K562 (cell line): ENCODE measurements at regions not wholly inside any gene's neighbourhood (a gene's known extent, or its start where the extent isn't known, plus 50 kb on each side); places are given as distances from the start of the nearest gene placed in this dataset.

Experiments used
- ATAC-seq: fragments of 200-7000 bp; cut with Tn5 transposase; 3 replicates; pipeline ENCODE4 v1.9.1; 2020; ENCODE audit warnings: moderate library complexity
- BruUV-seq: library from RNA; stranded (reverse); fragments of 400-500 nt; replicated peaks from 2 replicates; lab custom pipeline; 2021; lab: Mats Ljungman, UMichigan
- CTCF ChIA-PET: fragments of 300-600 bp; formaldehyde crosslinking; extraction: SDS; loops from one replicate; lab custom pipeline; 2021; ENCODE audit warnings: low intra/inter-chr PET ratio; lab: Yijun Ruan, JAX
- POLR2A ChIA-PET: fragments of 300-600, 350-650 bp; sonication (Branson Sonifier 250); formaldehyde crosslinking; extraction: SDS; loops from one replicate; lab custom pipeline; 2021; ENCODE audit warnings: antibody characterized with exemption, inconsistent platforms; lab: Yijun Ruan, JAX
- DNase-seq, 4 experiments: peaks; one replicate each; pipeline versions ENCODE4 v3.0.0 to v3.0.0-alpha.2; 2011 to 2018; ENCODE audit warnings: low spot score in 3 of 4, mixed read lengths in 3 of 4; ENCODE audit errors: extremely low read depth in 1 of 4
- FAIRE-seq: peaks from 2 replicates; lab custom pipeline; 2011; peaks lifted over from hg19 to GRCh38; lab: Jason Lieb, UNC
- H2AFZ ChIP-seq: 2 replicates; pipeline ENCODE4 v1.6.0; 2011; ENCODE audit warnings: low read depth, low read length, control low read depth, inconsistent platforms
- H3K27ac ChIP-seq: fragments of 200-600 bp; 3 replicates; pipeline ENCODE4 v1.8.0; 2011; ENCODE audit warnings: low read depth, mild to moderate bottlenecking, control low read depth, inconsistent platforms, low read length, moderate library complexity, mixed read lengths; ENCODE audit errors: extremely low read depth
- H3K27me3 ChIP-seq, 2 experiments: fragments of 300-600 bp in 1 of 2; 2 replicates in 1 of 2; 3 replicates in 1 of 2; pipeline versions ENCODE4 v1.6.0 to v1.8.0; 2011; ENCODE audit warnings: inconsistent platforms in 2 of 2, low read length in 2 of 2, mild to moderate bottlenecking in 1 of 2, mixed read lengths in 1 of 2, moderate library complexity in 1 of 2; ENCODE audit not compliant: control insufficient read depth in 2 of 2, insufficient read depth in 2 of 2
- H3K36me3 ChIP-seq: fragments of 300-600 bp; 3 replicates; pipeline ENCODE4 v1.8.0; 2011; ENCODE audit warnings: mild to moderate bottlenecking, low read length, inconsistent platforms; ENCODE audit not compliant: control insufficient read depth, insufficient read depth
- H3K4me1 ChIP-seq, 2 experiments: fragments of 200-600 bp in 1 of 2; replicated peaks in 1 of 2; 2 replicates in 1 of 2; 3 replicates in 1 of 2; pipeline versions ENCODE4 v1.5.1 to v1.8.0; 2011; ENCODE audit warnings: inconsistent platforms in 2 of 2, low read length in 2 of 2, mild to moderate bottlenecking in 1 of 2, mixed read lengths in 1 of 2, moderate library complexity in 1 of 2; ENCODE audit not compliant: control insufficient read depth in 2 of 2, insufficient read depth in 2 of 2
- H3K4me2 ChIP-seq: 2 replicates; pipeline ENCODE4 v1.6.1; 2011; ENCODE audit warnings: low read length, control low read depth, inconsistent platforms, mixed read lengths; ENCODE audit not compliant: insufficient read depth
- H3K4me3 ChIP-seq: fragments of 200-600 bp; sonication (generic), shearing (Covaris generic); 2 replicates; pipeline ENCODE4 v1.5.1; 2016; ENCODE audit warnings: control low read depth, inconsistent platforms
- H3K79me2 ChIP-seq: fragments of 200-600 bp; 3 replicates; pipeline ENCODE4 v1.8.0; 2011; ENCODE audit warnings: low read length, inconsistent platforms; ENCODE audit not compliant: control insufficient read depth, insufficient read depth
- H3K9ac ChIP-seq, 2 experiments: 2 replicates each; pipeline versions ENCODE4 v1.6.0 to v1.6.1; 2011; ENCODE audit warnings: low read depth in 2 of 2, low read length in 2 of 2, control low read depth in 1 of 2, inconsistent platforms in 1 of 2, mild to moderate bottlenecking in 1 of 2, mixed read lengths in 1 of 2; ENCODE audit not compliant: insufficient read depth in 1 of 2
- H3K9me1 ChIP-seq: one replicate; pipeline ENCODE4 v1.6.0; 2011; ENCODE audit warnings: inconsistent platforms, mild to moderate bottlenecking, low read length, moderate library complexity; ENCODE audit not compliant: control insufficient read depth, insufficient read depth
- H3K9me3 ChIP-seq: replicated peaks from 2 replicates; pipeline ENCODE4 v1.5.1; 2011; ENCODE audit warnings: low read depth, low read length, inconsistent platforms; ENCODE audit not compliant: control insufficient read depth, insufficient read depth
- H4K20me1 ChIP-seq: replicated peaks from 2 replicates; pipeline ENCODE4 v1.6.1; 2011; ENCODE audit warnings: low read length, inconsistent platforms, mixed read lengths; ENCODE audit not compliant: control insufficient read depth, insufficient read depth
- BCL6 ChIP-seq: fragments of 250-450 bp; sonication (Bioruptor Pico); IDR thresholded peaks from 2 replicates; pipeline ENCODE4 v1.4.0; 2020
- DDX20 ChIP-seq: fragments of 450-650 bp; IDR thresholded peaks from 2 replicates; pipeline ENCODE4 v1.6.1; 2016; ENCODE audit warnings: missing genetic modification characterization, low read depth, mild to moderate bottlenecking, missing compliant biosample characterization, moderate library complexity
- EP400 ChIP-seq: fragments of 450-650 bp; IDR thresholded peaks from 2 replicates; pipeline ENCODE4 v1.6.1; 2017; ENCODE audit warnings: antibody characterized with exemption, mild to moderate bottlenecking, moderate library complexity
- ETV1 ChIP-seq: fragments of 450-650 bp; conservative IDR thresholded peaks from 2 replicates; pipeline ENCODE4 v1.6.1; 2016; ENCODE audit warnings: missing genetic modification characterization, control low read depth, low read depth, missing compliant biosample characterization
- IFI16 ChIP-seq: fragments of 250-450 bp; sonication (Bioruptor Pico); IDR thresholded peaks from 2 replicates; pipeline ENCODE4 v2.1.2; 2022; ENCODE audit warnings: mild to moderate bottlenecking, inconsistent platforms
- MEF2A ChIP-seq: IDR thresholded peaks from 2 replicates; pipeline ENCODE4 v1.6.1; 2011; ENCODE audit warnings: low read depth, mild to moderate bottlenecking, low read length, moderate library complexity; ENCODE audit not compliant: control insufficient read depth
- RUNX1 ChIP-seq: sonication (generic); IDR thresholded peaks from 2 replicates; pipeline ENCODE4 v1.6.1; 2016; ENCODE audit warnings: antibody characterized with exemption, low read depth
- SRSF3 ChIP-seq: fragments of 200-400 bp; formaldehyde crosslinking; IDR thresholded peaks from 2 replicates; pipeline ENCODE4 v1.6.1; 2016; ENCODE audit warnings: mild to moderate bottlenecking, low read length, moderate library complexity; ENCODE audit not compliant: insufficient read depth
- TARDBP ChIP-seq: fragments of 450-650 bp; IDR thresholded peaks from 2 replicates; pipeline ENCODE4 v1.6.1; 2016
- YY1 ChIP-seq, 3 experiments: IDR thresholded peaks; 2 replicates each; pipeline ENCODE4 v1.6.1; 2011; ENCODE audit warnings: low read length in 2 of 3, mild to moderate bottlenecking in 2 of 3, moderate library complexity in 2 of 3, borderline replicate concordance in 1 of 3, control low read depth in 1 of 3, low read depth in 1 of 3; ENCODE audit not compliant: insufficient read depth in 3 of 3, insufficient replicate concordance in 2 of 3, control insufficient read depth in 1 of 3, insufficient read length in 1 of 3; ENCODE audit errors: extremely low read depth in 1 of 3
- ZNF124 ChIP-seq: sonication (generic); formaldehyde crosslinking; IDR thresholded peaks from 2 replicates; pipeline ENCODE4 v1.8.1; 2022; ENCODE audit warnings: missing genetic modification reagents
- ZNF583 ChIP-seq: fragments of 250-450 bp; sonication (Bioruptor Pico); IDR thresholded peaks from 2 replicates; pipeline ENCODE4 v1.4.0; 2020
- WGBS: fragments of 100-300 bp; shearing (Covaris generic); methylation state at CpG from one replicate; pipeline ENCODE4 v1.1.6; 2016; ENCODE audit warnings: low coverage, mixed read lengths; ENCODE audit not compliant: insufficient coverage; ENCODE audit errors: missing lambda C conversion rate; 5-methylcytosine and 5-hydroxymethylcytosine counted together
- in situ Hi-C: fragments of 300-500 bp; cut with MboI; formaldehyde crosslinking; loops from 4 replicates; pipeline ENCODE4 v1.15.0; 2018; ENCODE audit warnings: inconsistent platforms, mixed read lengths
- intact Hi-C: fragments of 100-400 bp; cut with micrococcal nuclease; formaldehyde crosslinking; loops from 2 replicates; pipeline ENCODE4 v1.14.2; 2022
- TF ChIP-seq, protein P1 (sequence below), 3 experiments: fragments of 200-800 bp in 1 of 3; sonication (Bioruptor generic) in 1 of 3; sonication (generic) in 1 of 3; formaldehyde crosslinking in 1 of 3; IDR thresholded peaks; 2 replicates each; pipeline versions ENCODE4 v1.6.1 to v1.8.0; 2016 to 2022; ENCODE audit warnings: mild to moderate bottlenecking in 2 of 3, missing compliant biosample characterization in 2 of 3, missing genetic modification characterization in 2 of 3, missing genetic modification reagents in 1 of 3

DNA sequence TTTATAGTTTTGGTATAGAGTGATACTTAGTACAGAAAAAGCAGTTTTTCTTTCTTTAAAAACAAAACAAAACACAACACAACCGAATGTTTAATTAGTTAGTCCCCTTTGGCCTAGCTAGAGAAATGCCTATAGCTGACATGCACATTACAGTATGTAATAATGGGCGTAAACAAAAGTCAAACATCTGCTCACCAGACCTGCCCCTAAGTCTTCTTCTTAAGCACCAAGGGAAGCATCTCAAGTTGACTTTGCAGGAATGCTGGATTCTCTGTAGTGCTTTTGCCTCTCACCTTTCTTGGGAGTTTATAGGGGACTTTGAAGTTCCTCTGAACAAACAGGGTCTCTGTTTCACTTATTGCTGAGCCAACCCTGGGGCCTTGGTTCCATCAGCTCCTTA, 143.7 kb downstream of the TM2D1 start:
- Histone ChIP-seq H3K36me3 (no peaks in the 10 kb centered on the region), H3K9ac (no peak overlapping the region), H3K79me2 (no peaks in the 10 kb centered on the region), H3K9me3 (no peaks in the 10 kb centered on the region), H4K20me1 (no peaks in the 10 kb centered on the region), H3K4me1 (no peaks in the 10 kb centered on the region; a peak in 1 of 5 replicates), H2AFZ (no peak overlapping the region), H3K27me3 (peaks cover 11 to 13% of the 10 kb centered on the region in 2 experiments), H3K27ac (no peak overlapping the region), H3K4me3 (no peak overlapping the region), H3K9me1 (no peaks in the 10 kb centered on the region), H3K4me2 (no peak overlapping the region)
- WGBS, result 0% methylated on average over 2 of the region's 2 CpGs
- DNase-seq, result no peak
- in situ Hi-C loops (loop anchor here (10.0 kb wide), 1 partner anchor 606 kb away; no protein-coding TSS in a partner anchor), intact Hi-C loops (loop anchor here (10.0 kb wide), 1 partner anchor 126 kb away; no protein-coding TSS in a partner anchor)
- no peak for ATAC-seq
- TF ChIP-seq RUNX1, result no peak
- no peak for TF ChIP-seq ZNF583 (CRISPR knock-in tag)
- no peak for TF ChIP-seq SRSF3
- TF ChIP-seq, protein P1, sequence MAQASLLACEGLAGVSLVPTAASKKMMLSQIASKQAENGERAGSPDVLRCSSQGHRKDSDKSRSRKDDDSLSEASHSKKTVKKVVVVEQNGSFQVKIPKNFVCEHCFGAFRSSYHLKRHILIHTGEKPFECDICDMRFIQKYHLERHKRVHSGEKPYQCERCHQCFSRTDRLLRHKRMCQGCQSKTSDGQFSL (CRISPR knock-in tag; IDR thresholded peaks at IDR 0.05), result no peak
- TF ChIP-seq, protein P1 (tag; IDR thresholded peaks at IDR 0.05), result no peak
- no peak for TF ChIP-seq EP400
- no peak for TF ChIP-seq IFI16 (CRISPR knock-in tag)
- no peak for TF ChIP-seq TARDBP
- TF ChIP-seq DDX20 (tag), result no peak
- no peak for TF ChIP-seq BCL6 (CRISPR knock-in tag)
- no peak for TF ChIP-seq MEF2A
- TF ChIP-seq ZNF124 (CRISPR knock-in tag), result no peak
- no peak for TF ChIP-seq YY1 (IDR thresholded peaks at IDR 0.05; ENCODE audit: borderline replicate concordance in 1 of 3, control insufficient read depth in 1 of 3, extremely low read depth in 1 of 3, insufficient read depth in 3 of 3, insufficient read length in 1 of 3, insufficient replicate concordance in 2 of 3, low read depth in 1 of 3, low read length in 2 of 3)
- no peak for TF ChIP-seq ETV1 (tag)
- BruUV-seq, result no TSS peak
- ChIA-PET POLR2A (no interaction called here), CTCF (no interaction called here)
- FAIRE-seq, result no peak
